HL-60 (cell line): ENCODE measurements at regions not wholly inside any gene's neighbourhood (a gene's known extent, or its start where the extent isn't known, plus 50 kb on each side); places are given as distances from the start of the nearest gene placed in this dataset.

Source experiments
- DNase-seq, 2 experiments: peaks; one replicate each; pipeline ENCODE4 v3.0.0-alpha.2; 2010 to 2020; ENCODE audit warnings: low read depth in 1 of 2, low spot score in 1 of 2
- H3K27ac ChIP-seq: fragments of 250-450 bp; sonication (Bioruptor Pico); replicated peaks from 2 replicates; pipeline ENCODE4 v1.5.1; 2020; ENCODE audit warnings: mild to moderate bottlenecking, moderate library complexity
- H3K27me3 ChIP-seq: fragments of 250-450 bp; sonication (Bioruptor Pico); 2 replicates; pipeline ENCODE4 v1.5.1; 2021; ENCODE audit warnings: mild to moderate bottlenecking, moderate library complexity; ENCODE audit not compliant: insufficient read depth, poor library complexity, severe bottlenecking
- H3K4me3 ChIP-seq: replicated peaks from 2 replicates; pipeline ENCODE4 v1.5.1; 2011; ENCODE audit warnings: mild to moderate bottlenecking, control low read depth, low read length; ENCODE audit not compliant: insufficient read depth
- GABPA ChIP-seq: IDR thresholded peaks from 2 replicates; pipeline ENCODE4 v1.6.1; 2012; ENCODE audit warnings: low read depth
- POLR2AphosphoS5 ChIP-seq: IDR thresholded peaks from 2 replicates; pipeline ENCODE4 v1.6.1; 2012; ENCODE audit warnings: low read depth
- SPI1 ChIP-seq: IDR thresholded peaks from 2 replicates; pipeline ENCODE4 v1.6.1; 2012; ENCODE audit warnings: low read depth, mild to moderate bottlenecking, borderline replicate concordance
- TF ChIP-seq, protein P1 (sequence below): IDR thresholded peaks from 2 replicates; pipeline ENCODE4 v1.6.1; 2012; ENCODE audit warnings: low read depth; ENCODE audit not compliant: insufficient replicate concordance
- TF ChIP-seq, protein P2 (sequence below): IDR thresholded peaks from one replicate; pipeline ENCODE4 v1.5.1; 2011; ENCODE audit warnings: low read length, control low read depth, inconsistent platforms; ENCODE audit not compliant: insufficient read depth

DNA sequence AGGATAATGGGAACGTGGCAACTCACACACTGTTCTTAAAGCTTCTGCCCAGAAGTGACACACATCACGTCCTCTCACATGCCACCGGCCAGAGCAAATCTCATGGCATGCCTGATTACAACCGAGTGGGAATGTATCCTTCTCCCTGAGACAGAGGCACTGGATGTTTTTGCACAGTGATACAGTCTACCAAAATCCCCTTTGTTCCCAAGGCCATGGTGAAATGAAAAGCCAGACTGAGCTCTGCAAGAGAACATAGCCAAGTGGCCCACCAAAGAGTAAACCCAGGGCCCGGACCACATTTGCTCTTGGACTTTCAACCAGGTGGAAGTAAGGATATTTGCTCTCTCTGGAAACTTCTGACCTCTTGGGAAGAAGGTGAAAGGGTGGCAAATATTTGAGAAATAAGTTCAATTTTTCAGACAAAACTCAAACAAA, 186.2 kb upstream of the STT3B start:
- DNase-seq: no peak
- no peak for TF ChIP-seq SPI1
- TF ChIP-seq POLR2AphosphoS5: no peak
- TF ChIP-seq, protein P1, sequence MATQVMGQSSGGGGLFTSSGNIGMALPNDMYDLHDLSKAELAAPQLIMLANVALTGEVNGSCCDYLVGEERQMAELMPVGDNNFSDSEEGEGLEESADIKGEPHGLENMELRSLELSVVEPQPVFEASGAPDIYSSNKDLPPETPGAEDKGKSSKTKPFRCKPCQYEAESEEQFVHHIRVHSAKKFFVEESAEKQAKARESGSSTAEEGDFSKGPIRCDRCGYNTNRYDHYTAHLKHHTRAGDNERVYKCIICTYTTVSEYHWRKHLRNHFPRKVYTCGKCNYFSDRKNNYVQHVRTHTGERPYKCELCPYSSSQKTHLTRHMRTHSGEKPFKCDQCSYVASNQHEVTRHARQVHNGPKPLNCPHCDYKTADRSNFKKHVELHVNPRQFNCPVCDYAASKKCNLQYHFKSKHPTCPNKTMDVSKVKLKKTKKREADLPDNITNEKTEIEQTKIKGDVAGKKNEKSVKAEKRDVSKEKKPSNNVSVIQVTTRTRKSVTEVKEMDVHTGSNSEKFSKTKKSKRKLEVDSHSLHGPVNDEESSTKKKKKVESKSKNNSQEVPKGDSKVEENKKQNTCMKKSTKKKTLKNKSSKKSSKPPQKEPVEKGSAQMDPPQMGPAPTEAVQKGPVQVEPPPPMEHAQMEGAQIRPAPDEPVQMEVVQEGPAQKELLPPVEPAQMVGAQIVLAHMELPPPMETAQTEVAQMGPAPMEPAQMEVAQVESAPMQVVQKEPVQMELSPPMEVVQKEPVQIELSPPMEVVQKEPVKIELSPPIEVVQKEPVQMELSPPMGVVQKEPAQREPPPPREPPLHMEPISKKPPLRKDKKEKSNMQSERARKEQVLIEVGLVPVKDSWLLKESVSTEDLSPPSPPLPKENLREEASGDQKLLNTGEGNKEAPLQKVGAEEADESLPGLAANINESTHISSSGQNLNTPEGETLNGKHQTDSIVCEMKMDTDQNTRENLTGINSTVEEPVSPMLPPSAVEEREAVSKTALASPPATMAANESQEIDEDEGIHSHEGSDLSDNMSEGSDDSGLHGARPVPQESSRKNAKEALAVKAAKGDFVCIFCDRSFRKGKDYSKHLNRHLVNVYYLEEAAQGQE: no peak
- TF ChIP-seq GABPA: no peak
- TF ChIP-seq, protein P2, sequence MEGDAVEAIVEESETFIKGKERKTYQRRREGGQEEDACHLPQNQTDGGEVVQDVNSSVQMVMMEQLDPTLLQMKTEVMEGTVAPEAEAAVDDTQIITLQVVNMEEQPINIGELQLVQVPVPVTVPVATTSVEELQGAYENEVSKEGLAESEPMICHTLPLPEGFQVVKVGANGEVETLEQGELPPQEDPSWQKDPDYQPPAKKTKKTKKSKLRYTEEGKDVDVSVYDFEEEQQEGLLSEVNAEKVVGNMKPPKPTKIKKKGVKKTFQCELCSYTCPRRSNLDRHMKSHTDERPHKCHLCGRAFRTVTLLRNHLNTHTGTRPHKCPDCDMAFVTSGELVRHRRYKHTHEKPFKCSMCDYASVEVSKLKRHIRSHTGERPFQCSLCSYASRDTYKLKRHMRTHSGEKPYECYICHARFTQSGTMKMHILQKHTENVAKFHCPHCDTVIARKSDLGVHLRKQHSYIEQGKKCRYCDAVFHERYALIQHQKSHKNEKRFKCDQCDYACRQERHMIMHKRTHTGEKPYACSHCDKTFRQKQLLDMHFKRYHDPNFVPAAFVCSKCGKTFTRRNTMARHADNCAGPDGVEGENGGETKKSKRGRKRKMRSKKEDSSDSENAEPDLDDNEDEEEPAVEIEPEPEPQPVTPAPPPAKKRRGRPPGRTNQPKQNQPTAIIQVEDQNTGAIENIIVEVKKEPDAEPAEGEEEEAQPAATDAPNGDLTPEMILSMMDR: no peak
- H3K27me3 ChIP-seq: no peaks in the 10 kb centered on the region
- H3K4me3 ChIP-seq: no peak overlapping the region
- H3K27ac ChIP-seq: no peak overlapping the region

DNA sequence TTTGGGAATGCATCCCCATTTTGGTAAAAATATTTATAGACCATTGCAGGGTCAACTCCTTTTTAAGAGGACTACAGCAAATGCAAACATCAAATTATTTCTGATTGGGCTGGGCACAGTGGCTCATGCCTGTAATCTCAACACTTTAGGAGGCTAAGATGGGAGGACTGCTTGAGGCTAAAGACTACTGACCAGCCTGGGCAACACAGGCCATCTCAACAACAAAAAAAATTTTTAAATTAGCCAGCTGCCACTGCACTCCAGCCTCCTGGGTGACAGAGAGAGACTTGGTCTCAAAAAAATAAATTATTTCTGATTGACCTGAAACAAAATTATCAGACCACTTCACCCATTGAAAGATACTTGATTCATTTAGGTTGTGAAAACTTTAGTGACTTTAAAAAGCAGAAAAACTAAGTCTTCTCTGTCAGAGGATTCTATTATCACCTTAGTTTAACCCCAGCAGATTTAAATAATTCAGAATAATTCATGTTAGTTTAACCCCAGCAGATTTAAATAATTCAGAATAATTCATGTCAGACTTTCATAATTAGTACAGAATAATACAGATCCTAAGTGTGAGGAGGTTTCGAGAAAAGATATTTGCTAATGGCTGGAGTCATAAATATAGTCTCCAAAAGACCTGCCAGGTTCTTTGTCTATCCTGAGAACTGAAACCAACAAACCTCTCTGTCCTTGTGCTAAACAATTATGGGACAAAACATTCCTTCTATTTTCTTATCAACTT, 183.6 kb upstream of the STT3B start:
- TF ChIP-seq POLR2AphosphoS5 (no peak), GABPA (no peak), SPI1 (no peak)
- TF ChIP-seq, protein P2: no peak
- TF ChIP-seq, protein P1: no peak
- no peak overlapping the region for H3K27ac ChIP-seq
- DNase-seq: no peak
- no peaks in the 10 kb centered on the region for H3K27me3 ChIP-seq
- H3K4me3 ChIP-seq: no peak overlapping the region

DNA sequence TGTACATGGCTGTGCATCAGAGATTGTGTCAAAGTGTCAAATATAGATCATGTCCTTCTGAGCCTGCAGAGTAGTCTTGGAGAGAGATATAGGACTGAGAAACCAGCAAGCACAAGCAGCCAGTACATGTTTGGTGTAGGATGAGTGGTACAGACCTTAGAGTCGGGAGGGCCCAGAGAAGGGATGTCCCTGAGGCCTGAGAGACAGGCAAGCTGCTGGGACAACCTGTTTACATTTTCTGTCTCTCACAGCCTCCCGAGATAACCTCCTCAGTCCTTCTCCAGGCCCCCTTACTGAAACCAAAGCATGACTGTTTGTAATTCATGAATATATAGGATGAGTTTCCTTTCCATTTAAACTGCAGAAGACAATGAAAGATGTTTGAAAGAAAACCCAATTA, 182.4 kb upstream of the STT3B start:
- TF ChIP-seq, protein P1: no peak
- TF ChIP-seq POLR2AphosphoS5: no peak
- Histone ChIP-seq H3K4me3 (no peak overlapping the region), H3K27ac (no peak overlapping the region), H3K27me3 (no peaks in the 10 kb centered on the region)
- no peak for DNase-seq
